GM12878 (cell line): ENCODE measurements at regions not wholly inside any gene's neighbourhood (a gene's known extent, or its start where the extent isn't known, plus 50 kb on each side); places are given as distances from the start of the nearest gene placed in this dataset.
A peak's percentile ranks its signal among the peaks of the same experiment; 100 is the strongest.

Experiments used
- ATAC-seq: fragments of 200-7000 bp; cut with Tn5 transposase; 3 replicates; pipeline ENCODE4 v1.9.1; 2020; ENCODE audit warnings: mild to moderate bottlenecking, moderate library complexity
- BruUV-seq: library from RNA; stranded (reverse); fragments of 400-500 nt; replicated peaks from 2 replicates; lab custom pipeline; 2021; lab: Mats Ljungman, UMichigan
- CTCF ChIA-PET: fragments of 300-600 bp; sonication (Branson Sonifier 250); formaldehyde crosslinking; extraction: SDS; loops from one replicate; lab custom pipeline; 2021; ENCODE audit warnings: inconsistent platforms; lab: Yijun Ruan, JAX
- POLR2A ChIA-PET: fragments of 350-600 bp; formaldehyde crosslinking; extraction: SDS; loops from one replicate; lab custom pipeline; 2021; ENCODE audit warnings: inconsistent platforms; lab: Charles Lee
- RAD21 ChIA-PET: fragments of 300-600 bp; sonication (Branson Sonifier 250); formaldehyde crosslinking; loops from one replicate; lab custom pipeline; 2023; ENCODE audit warnings: antibody characterized with exemption; ENCODE audit not compliant: unreplicated experiment; lab: Charles Lee
- SMC1A ChIA-PET: fragments of 300-600 bp; sonication (Branson Sonifier 250); formaldehyde crosslinking; loops from one replicate; lab custom pipeline; 2023; ENCODE audit not compliant: unreplicated experiment, uncharacterized antibody; lab: Charles Lee
- DNase-seq: peaks from one replicate; pipeline ENCODE4 v3.0.0-alpha.2; 2011; ENCODE audit warnings: low read depth, low spot score
- FAIRE-seq: peaks from 3 replicates; lab custom pipeline; 2011; peaks lifted over from hg19 to GRCh38; lab: Jason Lieb, UNC
- H2AFZ ChIP-seq: 2 replicates; pipeline ENCODE4 v1.6.0; 2011; ENCODE audit warnings: low read depth, low read length, control low read depth; ENCODE audit not compliant: control insufficient read depth
- H3K27ac ChIP-seq: 2 replicates; pipeline ENCODE4 v1.5.1; 2011; ENCODE audit warnings: control low read depth; ENCODE audit not compliant: control insufficient read depth, insufficient read depth
- H3K27me3 ChIP-seq, 2 experiments: replicated peaks in 1 of 2; 2 replicates each; pipeline versions ENCODE4 v1.6.0 to v1.6.1; 2011; ENCODE audit warnings: low read length in 1 of 2; ENCODE audit not compliant: control insufficient read depth in 2 of 2, insufficient read depth in 2 of 2
- H3K36me3 ChIP-seq, 2 experiments: 2 replicates each; pipeline ENCODE4 v1.5.1; 2011; ENCODE audit warnings: low read length in 1 of 2; ENCODE audit not compliant: control insufficient read depth in 2 of 2, insufficient read depth in 2 of 2
- H3K4me1 ChIP-seq: 2 replicates; pipeline ENCODE4 v1.6.1; 2011; ENCODE audit warnings: mild to moderate bottlenecking, low read length, moderate library complexity, mixed read lengths; ENCODE audit not compliant: control insufficient read depth, insufficient read depth
- H3K4me2 ChIP-seq: 2 replicates; pipeline ENCODE4 v1.6.0; 2011; ENCODE audit warnings: control low read depth; ENCODE audit not compliant: control insufficient read depth, insufficient read depth
- H3K4me3 ChIP-seq: fragments of 200-600 bp; sonication (generic); 2 replicates; pipeline ENCODE4 v1.5.1; 2016
- H3K79me2 ChIP-seq: 2 replicates; pipeline ENCODE4 v1.6.0; 2011; ENCODE audit warnings: low read length; ENCODE audit not compliant: control insufficient read depth, insufficient read depth
- H3K9ac ChIP-seq: 2 replicates; pipeline ENCODE4 v1.8.0; 2011; ENCODE audit warnings: low read length, control low read depth, mixed read lengths; ENCODE audit not compliant: control insufficient read depth, insufficient read depth
- H3K9me3 ChIP-seq: replicated peaks from 3 replicates; pipeline ENCODE4 v1.5.1; 2011; ENCODE audit warnings: mild to moderate bottlenecking, low read length; ENCODE audit not compliant: control insufficient read depth, insufficient read depth
- H4K20me1 ChIP-seq: 2 replicates; pipeline ENCODE4 v1.6.0; 2011; ENCODE audit not compliant: control insufficient read depth, insufficient read depth
- ASH2L ChIP-seq: fragments of 300-600, 200-600 bp; sonication (generic); IDR thresholded peaks from 2 replicates; pipeline ENCODE4 v1.6.1; 2017; ENCODE audit warnings: low read depth, mild to moderate bottlenecking, borderline replicate concordance
- ATF7 ChIP-seq: fragments of 450-650 bp; IDR thresholded peaks from 2 replicates; pipeline ENCODE4 v1.6.1; 2016; ENCODE audit warnings: low read depth, mild to moderate bottlenecking
- CBX5 ChIP-seq: sonication (generic); IDR thresholded peaks from 2 replicates; pipeline ENCODE4 v1.6.1; 2016; ENCODE audit warnings: low read depth, moderate library complexity, mild to moderate bottlenecking, inconsistent platforms
- CEBPZ ChIP-seq: fragments of 150-350 bp; IDR thresholded peaks from 2 replicates; pipeline ENCODE4 v1.6.1; 2016; ENCODE audit warnings: low read depth, low read length
- CREM ChIP-seq: IDR thresholded peaks from 2 replicates; pipeline ENCODE4 v1.6.1; 2014; ENCODE audit warnings: antibody characterized with exemption, low read depth
- E2F4 ChIP-seq: IDR thresholded peaks from 2 replicates; pipeline ENCODE4 v1.6.1; 2012; ENCODE audit warnings: low read depth, low read length, improper control_type of control experiment
- HCFC1 ChIP-seq: fragments of 150-350 bp; IDR thresholded peaks from 2 replicates; pipeline ENCODE4 v1.6.1; 2014; ENCODE audit warnings: low read length
- IRF3 ChIP-seq: fragments of 450-650 bp; IDR thresholded peaks from 2 replicates; pipeline ENCODE4 v1.6.1; 2014; ENCODE audit warnings: mild to moderate bottlenecking
- MTA3 ChIP-seq: IDR thresholded peaks from 2 replicates; pipeline ENCODE4 v1.6.1; 2012; ENCODE audit warnings: low read length, inconsistent platforms, borderline replicate concordance
- MXI1 ChIP-seq: fragments of 150-350 bp; IDR thresholded peaks from 2 replicates; pipeline ENCODE4 v1.6.1; 2011; ENCODE audit warnings: low read depth, mild to moderate bottlenecking, inconsistent platforms, low read length, improper control_type of control experiment
- SREBF1 ChIP-seq: IDR thresholded peaks from 2 replicates; pipeline ENCODE4 v1.6.1; 2012; ENCODE audit warnings: mild to moderate bottlenecking, low read length
- SRF ChIP-seq, 2 experiments: IDR thresholded peaks; 2 replicates each; pipeline ENCODE4 v1.6.1; 2011; ENCODE audit warnings: low read depth in 2 of 2, low read length in 2 of 2, mild to moderate bottlenecking in 1 of 2, moderate library complexity in 1 of 2
- STAT1 ChIP-seq: fragments of 450-650 bp; conservative IDR thresholded peaks from 2 replicates; pipeline ENCODE4 v1.6.1; 2014; ENCODE audit warnings: antibody characterized with exemption, mild to moderate bottlenecking
- ZNF687 ChIP-seq: fragments of 450-650 bp; IDR thresholded peaks from 2 replicates; pipeline ENCODE4 v1.6.1; 2017; ENCODE audit warnings: mild to moderate bottlenecking, moderate library complexity
- WGBS: methylation state at CpG from one replicate; pipeline ENCODE4 v1.1.6; 2016; ENCODE audit warnings: low lambda C conversion rate; ENCODE audit not compliant: insufficient replicate concordance, insufficient coverage; ENCODE audit errors: missing lambda C conversion rate; 5-methylcytosine and 5-hydroxymethylcytosine counted together
- in situ Hi-C: fragments of 300-500 bp; cut with MboI; formaldehyde crosslinking; loops from 9 replicates; pipeline ENCODE4 v1.14.3; 2018; ENCODE audit warnings: mixed read lengths
- intact Hi-C: fragments of 100-400 bp; cut with micrococcal nuclease; formaldehyde crosslinking; loops from one replicate; pipeline ENCODE4 v1.14.2; 2022; ENCODE audit not compliant: unreplicated experiment

GRCh38 chr1:90561103-90561783 is 155.9 kb downstream of the BARHL2 start:
- whole genome bisulfite sequencing: 12% methylated on average over 7 of the region's 7 CpGs
- H3K36me3 ChIP-seq: no peaks in the 10 kb centered on the region
- BruUV-seq: no TSS peak
- no peak overlapping the region for H3K27ac ChIP-seq
- H3K4me2 ChIP-seq: no peak overlapping the region
- no peaks in the 10 kb centered on the region for H3K4me1 ChIP-seq
- H3K79me2 ChIP-seq: no peaks in the 10 kb centered on the region
- ATAC-seq: peak; percentile 34
- no peak for FAIRE-seq
- CTCF ChIA-PET: interaction anchor here (0.6 to 2.8 kb wide), 10 partner anchors 9 to 1583 kb away, joined by 3 to 11 read pairs (median 6); no protein-coding TSS in a partner anchor
- no peaks in the 10 kb centered on the region for H3K9me3 ChIP-seq
- H3K4me3 ChIP-seq: no peak overlapping the region
- H3K27me3 ChIP-seq: no peaks in the 10 kb centered on the region
- in situ Hi-C loops (no loop called here), intact Hi-C loops (no loop called here)
- no peaks in the 10 kb centered on the region for H4K20me1 ChIP-seq
- SMC1A ChIA-PET: interaction anchor here (0.9 to 5.8 kb wide), 7 partner anchors 9 to 85 kb away, joined by 5 to 28 read pairs (median 7); no protein-coding TSS in a partner anchor
- no peak overlapping the region for H3K9ac ChIP-seq
- RAD21 ChIA-PET: interaction anchor here (0.8 to 2.3 kb wide), 6 partner anchors 12 to 196 kb away, joined by 3 to 6 read pairs (median 4); no protein-coding TSS in a partner anchor
- no peak for DNase-seq
- POLR2A ChIA-PET: no interaction called here
- H2AFZ ChIP-seq: no peak overlapping the region
- no peak for TF ChIP-seq SREBF1
- TF ChIP-seq ATF7: no peak
- TF ChIP-seq ASH2L: no peak
- no peak for TF ChIP-seq E2F4
- TF ChIP-seq MXI1: no peak
- TF ChIP-seq CREM: no peak
- TF ChIP-seq IRF3: no peak
- TF ChIP-seq SRF (IDR thresholded peaks at IDR 0.05; ENCODE audit: low read depth in 2 of 2, low read length in 2 of 2): no peak
- no peak for TF ChIP-seq CBX5
- no peak for TF ChIP-seq ZNF687
- no peak for TF ChIP-seq CEBPZ
- TF ChIP-seq STAT1: no peak
- no peak for TF ChIP-seq MTA3
- TF ChIP-seq HCFC1: no peak
